Kidney tubule cell (primary cell): ENCODE measurements at regions not wholly inside any gene's neighbourhood (a gene's known extent, or its start where the extent isn't known, plus 50 kb on each side); places are given as distances from the start of the nearest gene placed in this dataset.
A peak's percentile ranks its signal among the peaks of the same experiment; 100 is the strongest.
"Not testable (repeated sequence)": the region's sequence is repeated elsewhere in the genome, so short reads cannot be mapped to it uniquely, and the experiment has no call there.

ENCODE experiments used
- DNase-seq: peaks from one replicate; pipeline ENCODE4 v3.0.0-alpha.2; 2018; ENCODE audit warnings: low spot score

GRCh38 chr19:23597661-23598060 is 89.4 kb downstream of the ZNF675 start:
- no peak for DNase-seq

GRCh38 chr19:23596872-23597271 is 90.1 kb downstream of the ZNF675 start:
- no peak for DNase-seq

- DNase-seq, result not testable (repeated sequence)
Measured at GRCh38 chr19:23594311-23594710, 92.7 kb downstream of the ZNF675 start.

- peak; percentile 64 for DNase-seq
Measured at GRCh38 chr19:23587546-23587945, 99.5 kb downstream of the ZNF675 start.

- peak; percentile 61 for DNase-seq
Measured at GRCh38 chr19:23577501-23577900, 109.5 kb downstream of the ZNF675 start.

- DNase-seq, result no peak
Measured at GRCh38 chr19:23571175-23571574, 115.8 kb downstream of the ZNF675 start.

- not testable (repeated sequence) for DNase-seq
Measured at GRCh38 chr19:23568116-23568515, 118.9 kb downstream of the ZNF675 start.

- no peak for DNase-seq
Measured at GRCh38 chr19:23565256-23565655, 121.8 kb downstream of the ZNF675 start.

- no peak for DNase-seq
Measured at GRCh38 chr19:23563326-23563725, 123.7 kb downstream of the ZNF675 start.

GRCh38 chr19:23561341-23561740 is 125.7 kb downstream of the ZNF675 start:
- no peak for DNase-seq

- no peak for DNase-seq
Measured at GRCh38 chr19:23560051-23560450, 127.0 kb downstream of the ZNF675 start.

GRCh38 chr19:23558541-23558940 is 128.5 kb downstream of the ZNF675 start:
- no peak for DNase-seq

- no peak for DNase-seq
Measured at GRCh38 chr19:23557381-23557780, 129.6 kb downstream of the ZNF675 start.

GRCh38 chr19:23554548-23554947 is 132.5 kb downstream of the ZNF675 start:
- peak; percentile 79 for DNase-seq

- DNase-seq, result peak; percentile 88
Measured at GRCh38 chr19:23550102-23550501, 136.9 kb downstream of the ZNF675 start.

- peak; percentile 42 for DNase-seq
Measured at GRCh38 chr19:23547816-23548430, 139.1 kb downstream of the ZNF675 start.

- DNase-seq, result peak; percentile 25
Measured at GRCh38 chr19:23547156-23547555, 139.9 kb downstream of the ZNF675 start.

GRCh38 chr19:23543351-23543750 is 143.7 kb downstream of the ZNF675 start:
- no peak for DNase-seq

- no peak for DNase-seq
Measured at GRCh38 chr19:23542562-23542961, 144.4 kb downstream of the ZNF675 start.

- no peak for DNase-seq
Measured at GRCh38 chr19:23541991-23542390, 145.0 kb downstream of the ZNF675 start.

GRCh38 chr19:23540180-23540579 is 144.9 kb upstream of the ZNF91 start:
- DNase-seq, result not testable (repeated sequence)

GRCh38 chr19:23539499-23539898 is 144.2 kb upstream of the ZNF91 start:
- no peak for DNase-seq

- not testable (repeated sequence) for DNase-seq
Measured at GRCh38 chr19:23537136-23537535, 141.9 kb upstream of the ZNF91 start.

GRCh38 chr19:23536341-23536740 is 141.1 kb upstream of the ZNF91 start:
- not testable (repeated sequence) for DNase-seq
